Loucy (cell line): ENCODE measurements at regions not wholly inside any gene's neighbourhood (a gene's known extent, or its start where the extent isn't known, plus 50 kb on each side); places are given as distances from the start of the nearest gene placed in this dataset.

Experiments used
- EZH2phosphoT487 ChIP-seq: fragments of 200-600 bp; IDR thresholded peaks from 2 replicates; pipeline ENCODE4 v1.6.1; 2018; ENCODE audit warnings: antibody characterized with exemption, mild to moderate bottlenecking, moderate library complexity, borderline replicate concordance
- TF ChIP-seq, protein P1 (sequence below): fragments of 200-600 bp; sonication (generic); conservative IDR thresholded peaks from 2 replicates; pipeline ENCODE4 v1.5.1; 2014; ENCODE audit warnings: mild to moderate bottlenecking, antibody characterized with exemption, low read length

GRCh38 chr9:129394061-129394885 is 216.2 kb upstream of the IER5L start:
- TF ChIP-seq, protein P1, sequence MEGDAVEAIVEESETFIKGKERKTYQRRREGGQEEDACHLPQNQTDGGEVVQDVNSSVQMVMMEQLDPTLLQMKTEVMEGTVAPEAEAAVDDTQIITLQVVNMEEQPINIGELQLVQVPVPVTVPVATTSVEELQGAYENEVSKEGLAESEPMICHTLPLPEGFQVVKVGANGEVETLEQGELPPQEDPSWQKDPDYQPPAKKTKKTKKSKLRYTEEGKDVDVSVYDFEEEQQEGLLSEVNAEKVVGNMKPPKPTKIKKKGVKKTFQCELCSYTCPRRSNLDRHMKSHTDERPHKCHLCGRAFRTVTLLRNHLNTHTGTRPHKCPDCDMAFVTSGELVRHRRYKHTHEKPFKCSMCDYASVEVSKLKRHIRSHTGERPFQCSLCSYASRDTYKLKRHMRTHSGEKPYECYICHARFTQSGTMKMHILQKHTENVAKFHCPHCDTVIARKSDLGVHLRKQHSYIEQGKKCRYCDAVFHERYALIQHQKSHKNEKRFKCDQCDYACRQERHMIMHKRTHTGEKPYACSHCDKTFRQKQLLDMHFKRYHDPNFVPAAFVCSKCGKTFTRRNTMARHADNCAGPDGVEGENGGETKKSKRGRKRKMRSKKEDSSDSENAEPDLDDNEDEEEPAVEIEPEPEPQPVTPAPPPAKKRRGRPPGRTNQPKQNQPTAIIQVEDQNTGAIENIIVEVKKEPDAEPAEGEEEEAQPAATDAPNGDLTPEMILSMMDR, result no peak
- no peak for TF ChIP-seq EZH2phosphoT487
